GM23338 (cell line): ENCODE measurements at regions not wholly inside any gene's neighbourhood (a gene's known extent, or its start where the extent isn't known, plus 50 kb on each side); places are given as distances from the start of the nearest gene placed in this dataset.

Experiments used
- ATAC-seq: fragments of 200-7000 bp; cut with Tn5 transposase; 3 replicates; pipeline ENCODE4 v1.9.1; 2020
- DNase-seq: peaks from one replicate; pipeline ENCODE4 v3.0.0-alpha.2; 2015; ENCODE audit warnings: low spot score
- H2AFZ ChIP-seq: fragments of 200-600 bp; sonication (generic); 2 replicates; pipeline ENCODE4 v1.8.0; 2016; ENCODE audit warnings: antibody characterized with exemption, mild to moderate bottlenecking, moderate library complexity
- H3F3A ChIP-seq: fragments of 200-600 bp; sonication (generic); replicated peaks from 2 replicates; pipeline ENCODE4 v1.8.0; 2017; ENCODE audit warnings: antibody characterized with exemption, mixed run types, low read depth
- H3K27ac ChIP-seq: fragments of 200-600 bp; sonication (generic); 2 replicates; pipeline ENCODE4 v1.6.1; 2016; ENCODE audit warnings: low read depth
- H3K27me3 ChIP-seq: fragments of 200-600 bp; sonication (generic); 2 replicates; pipeline ENCODE4 v1.8.0; 2016; ENCODE audit warnings: mild to moderate bottlenecking, mixed run types, moderate library complexity; ENCODE audit not compliant: insufficient read depth
- H3K36me3 ChIP-seq: fragments of 200-600 bp; sonication (generic); 2 replicates; pipeline ENCODE4 v1.8.0; 2016; ENCODE audit warnings: mild to moderate bottlenecking; ENCODE audit not compliant: insufficient read depth
- H3K4me1 ChIP-seq: fragments of 200-600 bp; sonication (generic); 2 replicates; pipeline ENCODE4 v1.8.0; 2016; ENCODE audit warnings: mild to moderate bottlenecking, moderate library complexity; ENCODE audit not compliant: insufficient read depth
- H3K4me2 ChIP-seq: fragments of 200-600 bp; sonication (generic); 2 replicates; pipeline ENCODE4 v1.7.1; 2017; ENCODE audit warnings: mixed run types
- H3K4me3 ChIP-seq: fragments of 200-600 bp; sonication (generic); 2 replicates; pipeline ENCODE4 v1.6.1; 2016; ENCODE audit warnings: mixed run types
- H3K79me2 ChIP-seq: fragments of 200-600 bp; sonication (generic); replicated peaks from 2 replicates; pipeline ENCODE4 v1.8.0; 2017; ENCODE audit warnings: mild to moderate bottlenecking; ENCODE audit not compliant: insufficient read depth
- H3K9me2 ChIP-seq: fragments of 200-600 bp; sonication (generic); 2 replicates; pipeline ENCODE4 v1.8.0; 2017; ENCODE audit not compliant: insufficient read depth
- H4K20me1 ChIP-seq: fragments of 200-600 bp; sonication (generic); replicated peaks from 2 replicates; pipeline ENCODE4 v1.8.0; 2017; ENCODE audit warnings: mild to moderate bottlenecking; ENCODE audit not compliant: insufficient read depth
- H3K27ac Mint-ChIP-seq: 2 replicates; pipeline ENCODE4 v1.8.0; 2020; ENCODE audit warnings: inconsistent platforms, mild to moderate bottlenecking, moderate library complexity, mixed read lengths
- H3K27me3 Mint-ChIP-seq: 3 replicates; pipeline ENCODE4 v1.8.0; 2022; ENCODE audit warnings: low read depth, mild to moderate bottlenecking, moderate library complexity, mixed read lengths, inconsistent platforms; ENCODE audit not compliant: insufficient read depth, poor library complexity
- H3K36me3 Mint-ChIP-seq: 3 replicates; pipeline ENCODE4 v1.8.0; 2021; ENCODE audit warnings: low read depth, mild to moderate bottlenecking, inconsistent platforms, moderate library complexity, mixed read lengths
- H3K4me1 Mint-ChIP-seq: 3 replicates; pipeline ENCODE4 v1.8.0; 2020; ENCODE audit warnings: mild to moderate bottlenecking, inconsistent platforms, mixed read lengths
- H3K4me3 Mint-ChIP-seq: 3 replicates; pipeline ENCODE4 v1.8.0; 2021; ENCODE audit warnings: moderate library complexity, mild to moderate bottlenecking, inconsistent platforms, mixed read lengths
- H3K9me3 Mint-ChIP-seq: 3 replicates; pipeline ENCODE4 v1.8.0; 2020; ENCODE audit warnings: moderate library complexity, mild to moderate bottlenecking, inconsistent platforms, mixed read lengths
- CREB1 ChIP-seq: fragments of 250-450 bp; sonication (Bioruptor Pico); IDR thresholded peaks from 2 replicates; pipeline ENCODE4 v1.5.0; 2020; ENCODE audit warnings: low read depth, mild to moderate bottlenecking, moderate library complexity
- EZH2 ChIP-seq: fragments of 200-600 bp; sonication (generic); IDR thresholded peaks from one replicate; pipeline ENCODE4 v1.8.0; 2017; ENCODE audit warnings: antibody characterized with exemption, mild to moderate bottlenecking, low read depth; ENCODE audit not compliant: unreplicated experiment
- EZH2phosphoT487 ChIP-seq: fragments of 200-600 bp; sonication (generic); IDR thresholded peaks from one replicate; pipeline ENCODE4 v1.8.1; 2018; ENCODE audit warnings: antibody characterized with exemption; ENCODE audit not compliant: unreplicated experiment
- JUNB ChIP-seq: IDR thresholded peaks from one replicate; pipeline ENCODE4 v1.6.1; 2016; ENCODE audit warnings: antibody characterized with exemption; ENCODE audit not compliant: unreplicated experiment
- NANOG ChIP-seq: IDR thresholded peaks from 2 replicates; pipeline ENCODE4 v1.6.1; 2016; ENCODE audit warnings: antibody characterized with exemption, borderline replicate concordance
- POLR2AphosphoS5 ChIP-seq: IDR thresholded peaks from 2 replicates; pipeline ENCODE4 v1.6.1; 2016; ENCODE audit warnings: antibody characterized with exemption, low read depth
- STAT1 ChIP-seq: IDR thresholded peaks from one replicate; pipeline ENCODE4 v1.6.1; 2016; ENCODE audit warnings: antibody characterized with exemption; ENCODE audit not compliant: unreplicated experiment
- ZNF114 ChIP-seq: fragments of 250-450 bp; sonication (Bioruptor Pico); IDR thresholded peaks from 2 replicates; pipeline ENCODE4 v1.5.0; 2020; ENCODE audit warnings: mild to moderate bottlenecking, moderate library complexity
- ZNF331 ChIP-seq: fragments of 250-450 bp; sonication (Bioruptor Pico); IDR thresholded peaks from 2 replicates; pipeline ENCODE4 v1.5.0; 2020; ENCODE audit warnings: low read depth, mild to moderate bottlenecking, moderate library complexity
- TF ChIP-seq, protein P1 (sequence below): IDR thresholded peaks from one replicate; pipeline ENCODE4 v1.6.1; 2018; ENCODE audit warnings: antibody characterized with exemption; ENCODE audit not compliant: unreplicated experiment
- TF ChIP-seq, protein P2 (sequence below), 2 experiments: fragments of 200-600 bp in 1 of 2; sonication (generic) in 1 of 2; conservative IDR thresholded peaks; 2 replicates each; pipeline versions ENCODE4 v1.5.1 to v1.6.1; 2016 to 2017; ENCODE audit warnings: antibody characterized with exemption in 2 of 2, low read depth in 2 of 2, mild to moderate bottlenecking in 2 of 2, moderate library complexity in 1 of 2
- TF ChIP-seq, protein P3 (sequence below): fragments of 250-450 bp; sonication (Bioruptor Pico); IDR thresholded peaks from 2 replicates; pipeline ENCODE4 v1.5.0; 2020; ENCODE audit warnings: mild to moderate bottlenecking, moderate library complexity
- TF ChIP-seq, protein P4 (sequence below): IDR thresholded peaks from 2 replicates; pipeline ENCODE4 v1.6.1; 2016; ENCODE audit warnings: antibody characterized with exemption

DNA sequence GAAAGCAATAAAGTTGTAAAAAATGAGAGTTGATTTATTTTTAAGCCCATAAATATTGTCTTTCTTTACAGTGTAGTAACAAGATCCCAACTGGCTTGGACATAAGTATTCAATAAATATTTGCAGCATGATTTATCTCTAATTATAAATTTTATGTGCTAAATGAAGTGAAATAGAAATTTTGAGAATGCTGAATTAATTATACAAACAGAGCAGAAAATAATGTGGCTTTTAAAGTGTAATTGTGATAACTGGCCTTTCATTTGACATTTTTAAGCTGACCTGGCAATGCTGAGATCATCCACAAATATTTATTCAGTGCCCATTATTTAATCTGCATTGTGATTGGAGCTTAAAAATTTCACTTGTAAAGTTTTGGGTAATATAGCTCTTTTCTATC, 201.6 kb upstream of the NAV3 start:
- Mint-ChIP-seq H3K9me3 (no peaks in the 10 kb centered on the region), H3K27ac (no peak overlapping the region), H3K27me3 (no peaks in the 10 kb centered on the region), H3K36me3 (no peaks in the 10 kb centered on the region), H3K4me3 (no peak overlapping the region), H3K4me1 (no peaks in the 10 kb centered on the region)
- no peaks in the 10 kb centered on the region for H3K9me2 ChIP-seq
- no peaks in the 10 kb centered on the region for H4K20me1 ChIP-seq
- H3K36me3 ChIP-seq: no peaks in the 10 kb centered on the region
- DNase-seq (no peak), ATAC-seq (no peak)
- no peak overlapping the region for H3K27ac ChIP-seq
- no peaks in the 10 kb centered on the region for H3F3A ChIP-seq
- H3K4me3 ChIP-seq: no peak overlapping the region
- no peaks in the 10 kb centered on the region for H3K79me2 ChIP-seq
- no peaks in the 10 kb centered on the region for H3K27me3 ChIP-seq
- H3K4me1 ChIP-seq: no peaks in the 10 kb centered on the region
- H3K4me2 ChIP-seq: no peak overlapping the region
- H2AFZ ChIP-seq: no peak overlapping the region
- TF ChIP-seq ZNF331 (no peak), EZH2 (no peak), JUNB (no peak), ZNF114 (CRISPR knock-in tag) (no peak), EZH2phosphoT487 (no peak), STAT1 (no peak), NANOG (no peak), POLR2AphosphoS5 (no peak), CREB1 (no peak)
- TF ChIP-seq, protein P1, sequence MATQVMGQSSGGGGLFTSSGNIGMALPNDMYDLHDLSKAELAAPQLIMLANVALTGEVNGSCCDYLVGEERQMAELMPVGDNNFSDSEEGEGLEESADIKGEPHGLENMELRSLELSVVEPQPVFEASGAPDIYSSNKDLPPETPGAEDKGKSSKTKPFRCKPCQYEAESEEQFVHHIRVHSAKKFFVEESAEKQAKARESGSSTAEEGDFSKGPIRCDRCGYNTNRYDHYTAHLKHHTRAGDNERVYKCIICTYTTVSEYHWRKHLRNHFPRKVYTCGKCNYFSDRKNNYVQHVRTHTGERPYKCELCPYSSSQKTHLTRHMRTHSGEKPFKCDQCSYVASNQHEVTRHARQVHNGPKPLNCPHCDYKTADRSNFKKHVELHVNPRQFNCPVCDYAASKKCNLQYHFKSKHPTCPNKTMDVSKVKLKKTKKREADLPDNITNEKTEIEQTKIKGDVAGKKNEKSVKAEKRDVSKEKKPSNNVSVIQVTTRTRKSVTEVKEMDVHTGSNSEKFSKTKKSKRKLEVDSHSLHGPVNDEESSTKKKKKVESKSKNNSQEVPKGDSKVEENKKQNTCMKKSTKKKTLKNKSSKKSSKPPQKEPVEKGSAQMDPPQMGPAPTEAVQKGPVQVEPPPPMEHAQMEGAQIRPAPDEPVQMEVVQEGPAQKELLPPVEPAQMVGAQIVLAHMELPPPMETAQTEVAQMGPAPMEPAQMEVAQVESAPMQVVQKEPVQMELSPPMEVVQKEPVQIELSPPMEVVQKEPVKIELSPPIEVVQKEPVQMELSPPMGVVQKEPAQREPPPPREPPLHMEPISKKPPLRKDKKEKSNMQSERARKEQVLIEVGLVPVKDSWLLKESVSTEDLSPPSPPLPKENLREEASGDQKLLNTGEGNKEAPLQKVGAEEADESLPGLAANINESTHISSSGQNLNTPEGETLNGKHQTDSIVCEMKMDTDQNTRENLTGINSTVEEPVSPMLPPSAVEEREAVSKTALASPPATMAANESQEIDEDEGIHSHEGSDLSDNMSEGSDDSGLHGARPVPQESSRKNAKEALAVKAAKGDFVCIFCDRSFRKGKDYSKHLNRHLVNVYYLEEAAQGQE: no peak
- TF ChIP-seq, protein P2, sequence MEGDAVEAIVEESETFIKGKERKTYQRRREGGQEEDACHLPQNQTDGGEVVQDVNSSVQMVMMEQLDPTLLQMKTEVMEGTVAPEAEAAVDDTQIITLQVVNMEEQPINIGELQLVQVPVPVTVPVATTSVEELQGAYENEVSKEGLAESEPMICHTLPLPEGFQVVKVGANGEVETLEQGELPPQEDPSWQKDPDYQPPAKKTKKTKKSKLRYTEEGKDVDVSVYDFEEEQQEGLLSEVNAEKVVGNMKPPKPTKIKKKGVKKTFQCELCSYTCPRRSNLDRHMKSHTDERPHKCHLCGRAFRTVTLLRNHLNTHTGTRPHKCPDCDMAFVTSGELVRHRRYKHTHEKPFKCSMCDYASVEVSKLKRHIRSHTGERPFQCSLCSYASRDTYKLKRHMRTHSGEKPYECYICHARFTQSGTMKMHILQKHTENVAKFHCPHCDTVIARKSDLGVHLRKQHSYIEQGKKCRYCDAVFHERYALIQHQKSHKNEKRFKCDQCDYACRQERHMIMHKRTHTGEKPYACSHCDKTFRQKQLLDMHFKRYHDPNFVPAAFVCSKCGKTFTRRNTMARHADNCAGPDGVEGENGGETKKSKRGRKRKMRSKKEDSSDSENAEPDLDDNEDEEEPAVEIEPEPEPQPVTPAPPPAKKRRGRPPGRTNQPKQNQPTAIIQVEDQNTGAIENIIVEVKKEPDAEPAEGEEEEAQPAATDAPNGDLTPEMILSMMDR (conservative IDR thresholded peaks at IDR 0.05; ENCODE audit: low read depth in 2 of 2): no peak
- TF ChIP-seq, protein P3, sequence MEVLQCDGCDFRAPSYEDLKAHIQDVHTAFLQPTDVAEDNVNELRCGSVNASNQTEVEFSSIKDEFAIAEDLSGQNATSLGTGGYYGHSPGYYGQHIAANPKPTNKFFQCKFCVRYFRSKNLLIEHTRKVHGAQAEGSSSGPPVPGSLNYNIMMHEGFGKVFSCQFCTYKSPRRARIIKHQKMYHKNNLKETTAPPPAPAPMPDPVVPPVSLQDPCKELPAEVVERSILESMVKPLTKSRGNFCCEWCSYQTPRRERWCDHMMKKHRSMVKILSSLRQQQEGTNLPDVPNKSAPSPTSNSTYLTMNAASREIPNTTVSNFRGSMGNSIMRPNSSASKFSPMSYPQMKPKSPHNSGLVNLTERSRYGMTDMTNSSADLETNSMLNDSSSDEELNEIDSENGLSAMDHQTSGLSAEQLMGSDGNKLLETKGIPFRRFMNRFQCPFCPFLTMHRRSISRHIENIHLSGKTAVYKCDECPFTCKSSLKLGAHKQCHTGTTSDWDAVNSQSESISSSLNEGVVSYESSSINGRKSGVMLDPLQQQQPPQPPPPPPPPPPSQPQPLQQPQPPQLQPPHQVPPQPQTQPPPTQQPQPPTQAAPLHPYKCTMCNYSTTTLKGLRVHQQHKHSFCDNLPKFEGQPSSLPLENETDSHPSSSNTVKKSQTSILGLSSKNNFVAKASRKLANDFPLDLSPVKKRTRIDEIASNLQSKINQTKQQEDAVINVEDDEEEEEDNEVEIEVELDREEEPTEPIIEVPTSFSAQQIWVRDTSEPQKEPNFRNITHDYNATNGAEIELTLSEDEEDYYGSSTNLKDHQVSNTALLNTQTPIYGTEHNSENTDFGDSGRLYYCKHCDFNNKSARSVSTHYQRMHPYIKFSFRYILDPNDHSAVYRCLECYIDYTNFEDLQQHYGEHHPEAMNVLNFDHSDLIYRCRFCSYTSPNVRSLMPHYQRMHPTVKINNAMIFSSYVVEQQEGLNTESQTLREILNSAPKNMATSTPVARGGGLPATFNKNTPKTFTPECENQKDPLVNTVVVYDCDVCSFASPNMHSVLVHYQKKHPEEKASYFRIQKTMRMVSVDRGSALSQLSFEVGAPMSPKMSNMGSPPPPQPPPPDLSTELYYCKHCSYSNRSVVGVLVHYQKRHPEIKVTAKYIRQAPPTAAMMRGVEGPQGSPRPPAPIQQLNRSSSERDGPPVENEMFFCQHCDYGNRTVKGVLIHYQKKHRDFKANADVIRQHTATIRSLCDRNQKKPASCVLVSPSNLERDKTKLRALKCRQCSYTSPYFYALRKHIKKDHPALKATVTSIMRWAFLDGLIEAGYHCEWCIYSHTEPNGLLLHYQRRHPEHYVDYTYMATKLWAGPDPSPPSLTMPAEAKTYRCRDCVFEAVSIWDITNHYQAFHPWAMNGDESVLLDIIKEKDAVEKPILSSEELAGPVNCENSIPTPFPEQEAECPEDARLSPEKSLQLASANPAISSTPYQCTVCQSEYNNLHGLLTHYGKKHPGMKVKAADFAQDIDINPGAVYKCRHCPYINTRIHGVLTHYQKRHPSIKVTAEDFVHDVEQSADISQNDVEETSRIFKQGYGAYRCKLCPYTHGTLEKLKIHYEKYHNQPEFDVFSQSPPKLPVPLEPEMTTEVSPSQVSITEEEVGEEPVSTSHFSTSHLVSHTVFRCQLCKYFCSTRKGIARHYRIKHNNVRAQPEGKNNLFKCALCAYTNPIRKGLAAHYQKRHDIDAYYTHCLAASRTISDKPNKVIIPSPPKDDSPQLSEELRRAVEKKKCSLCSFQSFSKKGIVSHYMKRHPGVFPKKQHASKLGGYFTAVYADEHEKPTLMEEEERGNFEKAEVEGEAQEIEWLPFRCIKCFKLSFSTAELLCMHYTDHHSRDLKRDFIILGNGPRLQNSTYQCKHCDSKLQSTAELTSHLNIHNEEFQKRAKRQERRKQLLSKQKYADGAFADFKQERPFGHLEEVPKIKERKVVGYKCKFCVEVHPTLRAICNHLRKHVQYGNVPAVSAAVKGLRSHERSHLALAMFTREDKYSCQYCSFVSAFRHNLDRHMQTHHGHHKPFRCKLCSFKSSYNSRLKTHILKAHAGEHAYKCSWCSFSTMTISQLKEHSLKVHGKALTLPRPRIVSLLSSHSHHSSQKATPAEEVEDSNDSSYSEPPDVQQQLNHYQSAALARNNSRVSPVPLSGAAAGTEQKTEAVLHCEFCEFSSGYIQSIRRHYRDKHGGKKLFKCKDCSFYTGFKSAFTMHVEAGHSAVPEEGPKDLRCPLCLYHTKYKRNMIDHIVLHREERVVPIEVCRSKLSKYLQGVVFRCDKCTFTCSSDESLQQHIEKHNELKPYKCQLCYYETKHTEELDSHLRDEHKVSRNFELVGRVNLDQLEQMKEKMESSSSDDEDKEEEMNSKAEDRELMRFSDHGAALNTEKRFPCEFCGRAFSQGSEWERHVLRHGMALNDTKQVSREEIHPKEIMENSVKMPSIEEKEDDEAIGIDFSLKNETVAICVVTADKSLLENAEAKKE: no peak
- TF ChIP-seq, protein P4, sequence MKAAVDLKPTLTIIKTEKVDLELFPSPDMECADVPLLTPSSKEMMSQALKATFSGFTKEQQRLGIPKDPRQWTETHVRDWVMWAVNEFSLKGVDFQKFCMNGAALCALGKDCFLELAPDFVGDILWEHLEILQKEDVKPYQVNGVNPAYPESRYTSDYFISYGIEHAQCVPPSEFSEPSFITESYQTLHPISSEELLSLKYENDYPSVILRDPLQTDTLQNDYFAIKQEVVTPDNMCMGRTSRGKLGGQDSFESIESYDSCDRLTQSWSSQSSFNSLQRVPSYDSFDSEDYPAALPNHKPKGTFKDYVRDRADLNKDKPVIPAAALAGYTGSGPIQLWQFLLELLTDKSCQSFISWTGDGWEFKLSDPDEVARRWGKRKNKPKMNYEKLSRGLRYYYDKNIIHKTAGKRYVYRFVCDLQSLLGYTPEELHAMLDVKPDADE: no peak
